H1 (cell line): ENCODE measurements at regions not wholly inside any gene's neighbourhood (a gene's known extent, or its start where the extent isn't known, plus 50 kb on each side); places are given as distances from the start of the nearest gene placed in this dataset.

Experiments used
- CTCF ChIA-PET: fragments of 300-600 bp; sonication (Branson Sonifier 250); formaldehyde crosslinking; loops from one replicate; lab custom pipeline; 2021; ENCODE audit not compliant: partially characterized antibody; lab: Charles Lee
- POLR2A ChIA-PET: fragments of 300-600 bp; sonication (Branson Sonifier 250); formaldehyde crosslinking; loops from one replicate; lab custom pipeline; 2021; ENCODE audit warnings: inconsistent platforms; ENCODE audit not compliant: partially characterized antibody; lab: Charles Lee
- DNase-seq, 2 experiments: peaks; one replicate each; pipeline versions ENCODE4 v3.0.0 to v3.0.0-alpha.2; 2010 to 2022; ENCODE audit warnings: low spot score in 2 of 2, low read depth in 1 of 2, mixed read lengths in 1 of 2
- FAIRE-seq: peaks from 2 replicates; lab custom pipeline; 2011; peaks lifted over from hg19 to GRCh38; lab: Jason Lieb, UNC
- H2AFZ ChIP-seq: 2 replicates; pipeline ENCODE4 v1.8.1; 2012; ENCODE audit warnings: low read length, inconsistent platforms
- H2AK5ac ChIP-seq: 2 replicates; pipeline ENCODE4 v1.6.1; 2013; ENCODE audit warnings: low read depth, low read length
- H2BK120ac ChIP-seq: replicated peaks from 2 replicates; pipeline ENCODE3; 2013; ENCODE audit warnings: low read depth, low read length, inconsistent platforms
- H2BK12ac ChIP-seq: 2 replicates; pipeline ENCODE4 v1.6.1; 2013; ENCODE audit warnings: low read depth, low read length
- H2BK15ac ChIP-seq: 2 replicates; pipeline ENCODE4 v1.6.1; 2013; ENCODE audit warnings: low read length
- H2BK20ac ChIP-seq: 2 replicates; pipeline ENCODE4 v1.6.1; 2013; ENCODE audit warnings: low read length
- H2BK5ac ChIP-seq: 2 replicates; pipeline ENCODE4 v1.6.1; 2013; ENCODE audit warnings: low read depth, low read length
- H3K14ac ChIP-seq: 2 replicates; pipeline ENCODE4 v1.6.1; 2013; ENCODE audit warnings: inconsistent platforms; ENCODE audit not compliant: insufficient read length
- H3K18ac ChIP-seq: 2 replicates; pipeline ENCODE4 v1.6.1; 2013; ENCODE audit warnings: low read length; ENCODE audit errors: extremely low read depth
- H3K23ac ChIP-seq: 2 replicates; pipeline ENCODE4 v1.6.1; 2013; ENCODE audit warnings: inconsistent platforms; ENCODE audit not compliant: insufficient read length
- H3K23me2 ChIP-seq: 2 replicates; pipeline ENCODE4 v1.6.1; 2013; ENCODE audit warnings: low read depth, low read length
- H3K27ac ChIP-seq: 2 replicates; pipeline ENCODE4 v1.6.1; 2011; ENCODE audit warnings: low read depth, low read length, inconsistent platforms
- H3K27me3 ChIP-seq, 4 experiments: replicated peaks in 1 of 4; 1 replicate in 1 of 4; 2 replicates in 3 of 4; pipeline versions ENCODE4 v1.6.1 to v1.8.1; 2011 to 2013; ENCODE audit warnings: low read length in 3 of 4, mild to moderate bottlenecking in 3 of 4, inconsistent platforms in 2 of 4, mixed read lengths in 2 of 4, moderate library complexity in 1 of 4; ENCODE audit not compliant: control insufficient read depth in 3 of 4, insufficient read depth in 3 of 4; ENCODE audit errors: extremely low read depth in 1 of 4
- H3K36me3 ChIP-seq, 4 experiments: 2 replicates each; pipeline versions ENCODE4 v1.6.1 to v1.8.1; 2011 to 2013; ENCODE audit warnings: mild to moderate bottlenecking in 4 of 4, low read length in 3 of 4, moderate library complexity in 2 of 4, control low read depth in 1 of 4, inconsistent platforms in 1 of 4; ENCODE audit not compliant: insufficient read depth in 4 of 4, control insufficient read depth in 2 of 4
- H3K4ac ChIP-seq: replicated peaks from 2 replicates; pipeline ENCODE3; 2013; ENCODE audit warnings: low read length, low read depth, mixed read lengths, inconsistent platforms; ENCODE audit not compliant: insufficient read length
- H3K4me1 ChIP-seq, 4 experiments: replicated peaks in 1 of 4; 1 replicate in 1 of 4; 2 replicates in 3 of 4; pipeline versions ENCODE4 v1.6.1 to v1.8.1; 2011 to 2013; ENCODE audit warnings: low read length in 3 of 4, inconsistent platforms in 2 of 4, mixed read lengths in 1 of 4; ENCODE audit not compliant: insufficient read depth in 4 of 4, control insufficient read depth in 3 of 4
- H3K4me2 ChIP-seq, 2 experiments: 2 replicates each; pipeline versions ENCODE4 v1.6.1 to v1.8.1; 2011 to 2013; ENCODE audit warnings: low read depth in 2 of 2, low read length in 2 of 2, control low read depth in 1 of 2, inconsistent platforms in 1 of 2, mild to moderate bottlenecking in 1 of 2; ENCODE audit not compliant: insufficient read depth in 1 of 2
- H3K4me3 ChIP-seq, 4 experiments: fragments of 200-600, 300-600 bp in 1 of 4; sonication (generic), shearing (Covaris generic), sonication (Bioruptor Twin) in 1 of 4; 2 replicates each; pipeline versions ENCODE4 v1.5.1 to v1.8.1; 2011 to 2016; ENCODE audit warnings: low read length in 4 of 4, low read depth in 3 of 4, control low read depth in 2 of 4, inconsistent platforms in 2 of 4, mild to moderate bottlenecking in 2 of 4, mixed read lengths in 1 of 4, moderate library complexity in 1 of 4; ENCODE audit not compliant: insufficient read depth in 2 of 4; ENCODE audit errors: extremely low read depth in 1 of 4
- H3K56ac ChIP-seq: replicated peaks from 2 replicates; pipeline ENCODE3; 2013; ENCODE audit warnings: low read depth, mild to moderate bottlenecking, mixed read lengths, low read length, inconsistent platforms; ENCODE audit not compliant: insufficient read length
- H3K79me1 ChIP-seq: 2 replicates; pipeline ENCODE4 v1.6.1; 2013; ENCODE audit warnings: low read depth, low read length, control low read depth
- H3K79me2 ChIP-seq, 2 experiments: 2 replicates each; pipeline versions ENCODE4 v1.6.1 to v1.8.1; 2012 to 2013; ENCODE audit warnings: low read length in 2 of 2, mild to moderate bottlenecking in 2 of 2, inconsistent platforms in 1 of 2; ENCODE audit not compliant: insufficient read depth in 2 of 2, control insufficient read depth in 1 of 2
- H3K9ac ChIP-seq, 4 experiments: replicated peaks in 1 of 4; 1 replicate in 1 of 4; 2 replicates in 3 of 4; pipeline versions ENCODE4 v1.6.1 to v1.8.1; 2011 to 2013; ENCODE audit warnings: low read depth in 3 of 4, low read length in 3 of 4, control low read depth in 2 of 4, mild to moderate bottlenecking in 2 of 4, moderate library complexity in 2 of 4, inconsistent platforms in 1 of 4; ENCODE audit errors: extremely low read depth in 1 of 4
- H3K9me3 ChIP-seq, 2 experiments: 2 replicates each; pipeline versions ENCODE4 v1.6.1 to v1.8.1; 2012 to 2013; ENCODE audit warnings: mild to moderate bottlenecking in 2 of 2, moderate library complexity in 2 of 2, control low read depth in 1 of 2, inconsistent platforms in 1 of 2, low read depth in 1 of 2, low read length in 1 of 2, mixed read lengths in 1 of 2; ENCODE audit not compliant: insufficient read depth in 2 of 2
- H4K20me1 ChIP-seq, 2 experiments: replicated peaks in 1 of 2; 2 replicates each; pipeline versions ENCODE3 to v1.8.1; 2011 to 2013; ENCODE audit warnings: inconsistent platforms in 2 of 2, low read length in 2 of 2, mild to moderate bottlenecking in 1 of 2; ENCODE audit not compliant: insufficient read depth in 2 of 2, control insufficient read depth in 1 of 2
- H4K5ac ChIP-seq: 2 replicates; pipeline ENCODE4 v1.6.1; 2013; ENCODE audit warnings: low read length, low read depth, mixed read lengths, inconsistent platforms; ENCODE audit not compliant: insufficient read length
- H4K8ac ChIP-seq: 2 replicates; pipeline ENCODE4 v1.8.0; 2013; ENCODE audit warnings: mild to moderate bottlenecking, moderate library complexity, low read length, inconsistent platforms; ENCODE audit not compliant: insufficient read depth; ENCODE audit errors: extremely low read depth
- H4K91ac ChIP-seq: replicated peaks from 2 replicates; pipeline ENCODE3; 2013; ENCODE audit warnings: low read length, mixed read lengths, inconsistent platforms; ENCODE audit not compliant: insufficient read length
- EP300 ChIP-seq, 2 experiments: IDR thresholded peaks; 1 replicate in 1 of 2; 2 replicates in 1 of 2; pipeline ENCODE4 v1.6.1; 2011 to 2012; ENCODE audit warnings: low read depth in 2 of 2, low read length in 2 of 2, mild to moderate bottlenecking in 2 of 2, borderline replicate concordance in 1 of 2, inconsistent platforms in 1 of 2, moderate library complexity in 1 of 2
- KDM1A ChIP-seq: fragments of 200-600, 300-600 bp; sonication (generic); IDR thresholded peaks from 2 replicates; pipeline ENCODE4 v1.7.1; 2016; ENCODE audit warnings: mild to moderate bottlenecking, low read length, borderline replicate concordance
- SIX5 ChIP-seq: IDR thresholded peaks from 2 replicates; pipeline ENCODE4 v1.6.1; 2011; ENCODE audit warnings: mild to moderate bottlenecking, low read depth, low read length
- TCF12 ChIP-seq: IDR thresholded peaks from 2 replicates; pipeline ENCODE4 v1.6.1; 2011; ENCODE audit warnings: low read depth, mild to moderate bottlenecking, low read length
- WGBS, 2 experiments: shearing (Covaris generic) in 1 of 2; methylation state at CpG; one replicate each; pipeline versions ENCODE4 v1.1.6 to v1.1.7; 2013 to 2015; ENCODE audit warnings: low lambda C conversion rate in 2 of 2, mixed read lengths in 2 of 2, inconsistent platforms in 1 of 2, low coverage in 1 of 2, missing lambda C conversion rate in 1 of 2; ENCODE audit not compliant: insufficient replicate concordance in 2 of 2, insufficient coverage in 1 of 2, insufficient read length in 1 of 2; ENCODE audit errors: extremely low coverage in 1 of 2, missing lambda C conversion rate in 1 of 2; 5-methylcytosine and 5-hydroxymethylcytosine counted together
- TF ChIP-seq, protein P1 (sequence below): IDR thresholded peaks from 2 replicates; pipeline ENCODE4 v1.6.1; 2012; ENCODE audit warnings: inconsistent platforms
- TF ChIP-seq, protein P2 (sequence below): IDR thresholded peaks from 2 replicates; pipeline ENCODE4 v1.6.1; 2012; ENCODE audit warnings: inconsistent platforms

DNA sequence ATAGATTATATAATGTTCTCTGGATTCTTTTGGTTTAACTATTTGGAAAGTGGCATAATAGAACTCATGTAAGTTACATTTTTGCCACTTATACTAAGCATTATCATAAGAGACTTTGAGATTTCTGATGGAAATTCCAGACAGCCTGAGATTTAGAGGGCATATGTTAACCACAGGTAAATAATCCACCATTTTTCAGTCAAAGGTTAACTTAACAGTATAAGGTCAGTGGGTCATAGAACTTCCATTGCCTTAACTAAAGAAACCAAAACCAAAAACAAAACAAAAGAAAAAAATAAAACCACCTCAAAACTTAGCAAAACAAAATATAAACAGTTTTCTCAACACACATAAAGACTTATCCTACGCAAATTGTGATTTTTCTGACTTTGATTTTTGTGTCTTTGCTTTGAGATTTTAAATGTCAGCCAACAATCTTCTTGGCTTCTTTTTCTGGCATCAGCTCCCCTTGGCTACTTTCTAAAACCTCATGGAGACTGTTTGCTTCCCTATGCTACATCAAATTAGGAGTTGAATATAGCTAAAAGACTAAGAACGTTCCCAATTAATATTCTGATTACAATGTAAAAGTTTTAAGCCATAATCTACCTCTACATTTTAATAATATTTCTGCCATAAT, 430.1 kb upstream of the DAB2 start:
- H3K56ac ChIP-seq = no peak overlapping the region
- no peaks in the 10 kb centered on the region for H3K36me3 ChIP-seq
- H3K79me1 ChIP-seq = no peaks in the 10 kb centered on the region
- WGBS, 2 experiments = 98% methylated on average over 2 of the region's 2 CpGs; no CpG with 5 or more reads in 1 of the 2 experiments
- H3K23me2 ChIP-seq = no peaks in the 10 kb centered on the region
- no peaks in the 10 kb centered on the region for H4K20me1 ChIP-seq
- no peak overlapping the region for H2BK120ac ChIP-seq
- H2BK5ac ChIP-seq = no peak overlapping the region
- no peak overlapping the region for H2AK5ac ChIP-seq
- H2AFZ ChIP-seq = no peak overlapping the region
- no peak overlapping the region for H3K23ac ChIP-seq
- ChIA-PET POLR2A (no interaction called here), CTCF (no interaction called here)
- no peak overlapping the region for H3K4ac ChIP-seq
- no peak overlapping the region for H2BK20ac ChIP-seq
- H3K4me1 ChIP-seq = no peaks in the 10 kb centered on the region
- TF ChIP-seq, protein P1, sequence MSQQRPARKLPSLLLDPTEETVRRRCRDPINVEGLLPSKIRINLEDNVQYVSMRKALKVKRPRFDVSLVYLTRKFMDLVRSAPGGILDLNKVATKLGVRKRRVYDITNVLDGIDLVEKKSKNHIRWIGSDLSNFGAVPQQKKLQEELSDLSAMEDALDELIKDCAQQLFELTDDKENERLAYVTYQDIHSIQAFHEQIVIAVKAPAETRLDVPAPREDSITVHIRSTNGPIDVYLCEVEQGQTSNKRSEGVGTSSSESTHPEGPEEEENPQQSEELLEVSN = no peak
- TF ChIP-seq EP300 (IDR thresholded peaks at IDR 0.05; ENCODE audit: borderline replicate concordance in 1 of 2, low read depth in 2 of 2, low read length in 2 of 2) = no peak
- TF ChIP-seq KDM1A = no peak
- TF ChIP-seq, protein P2, sequence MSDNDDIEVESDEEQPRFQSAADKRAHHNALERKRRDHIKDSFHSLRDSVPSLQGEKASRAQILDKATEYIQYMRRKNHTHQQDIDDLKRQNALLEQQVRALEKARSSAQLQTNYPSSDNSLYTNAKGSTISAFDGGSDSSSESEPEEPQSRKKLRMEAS = no peak
- no peak for TF ChIP-seq SIX5
- no peak for TF ChIP-seq TCF12
- DNase-seq (no peak), FAIRE-seq (no peak)
- no peak overlapping the region for H3K14ac ChIP-seq
- no peak overlapping the region for H3K27ac ChIP-seq
- no peak overlapping the region for H4K5ac ChIP-seq
- no peak overlapping the region for H4K91ac ChIP-seq
- no peaks in the 10 kb centered on the region for H3K27me3 ChIP-seq
- H3K4me3 ChIP-seq = no peak overlapping the region
- no peak overlapping the region for H4K8ac ChIP-seq
- H2BK15ac ChIP-seq = no peak overlapping the region
- H2BK12ac ChIP-seq = no peak overlapping the region
- no peak overlapping the region for H3K4me2 ChIP-seq
- no peak overlapping the region for H3K9ac ChIP-seq
- no peaks in the 10 kb centered on the region for H3K9me3 ChIP-seq
- no peak overlapping the region for H3K18ac ChIP-seq
- H3K79me2 ChIP-seq = no peaks in the 10 kb centered on the region
